ENCODE measurements at regions not wholly inside any gene's neighbourhood (a gene's known extent, or its start where the extent isn't known, plus 50 kb on each side); places are given as distances from the start of the nearest gene placed in this dataset.
"Not testable (repeated sequence)": the region's sequence is repeated elsewhere in the genome, so short reads cannot be mapped to it uniquely, and the experiment has no call there.

DNA sequence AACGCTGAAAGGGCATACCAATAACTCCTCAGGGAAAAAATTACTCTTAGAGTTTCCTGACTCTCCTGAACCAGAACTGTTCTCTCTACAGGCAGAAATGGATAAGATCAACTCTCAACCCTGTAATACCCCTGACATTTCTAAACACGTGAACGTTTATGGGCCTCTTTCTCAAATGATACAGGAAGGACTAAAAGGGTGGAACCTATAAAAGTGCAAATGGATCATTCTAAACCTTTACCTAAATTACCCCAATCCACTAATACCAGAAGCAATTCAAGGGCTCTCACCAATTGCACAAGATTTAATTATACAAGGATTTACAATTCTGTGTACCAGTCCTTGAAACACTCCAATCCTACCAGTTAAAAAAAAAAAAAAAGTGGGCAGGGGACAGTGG is 98.0 kb upstream of the FAM174B start:
- DNase-seq (ENCODE audit: low read depth), result no peak

DNA sequence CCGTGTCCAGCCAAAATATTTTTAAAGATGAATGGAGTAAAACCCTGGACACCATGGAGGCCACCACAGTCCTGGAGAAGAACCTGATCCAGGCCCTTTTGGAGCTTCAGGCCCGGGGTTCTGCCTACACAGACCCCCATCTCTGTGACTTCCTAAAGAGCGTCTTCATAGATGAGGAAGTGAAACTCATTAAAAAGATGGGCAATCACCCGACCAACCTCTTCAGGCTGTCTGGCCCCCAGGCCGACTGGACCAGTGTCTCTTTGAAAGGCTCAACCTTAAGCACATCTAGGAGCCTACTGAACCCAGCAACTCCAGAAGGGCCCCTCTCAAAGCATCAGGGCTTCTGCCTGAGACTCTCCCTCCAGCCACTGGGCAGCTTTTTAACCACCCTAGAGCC is 107.9 kb upstream of the FAM174B start:
- DNase-seq (ENCODE audit: low read depth), result no peak

GRCh38 chr15:92768131-92768530 is 112.6 kb upstream of the FAM174B start:
- DNase-seq (ENCODE audit: low read depth), result not testable (repeated sequence)

- DNase-seq (ENCODE audit: low read depth), result no peak
These were observed 115.1 kb upstream of the FAM174B start for GRCh38 chr15:92770641-92771040.

DNA sequence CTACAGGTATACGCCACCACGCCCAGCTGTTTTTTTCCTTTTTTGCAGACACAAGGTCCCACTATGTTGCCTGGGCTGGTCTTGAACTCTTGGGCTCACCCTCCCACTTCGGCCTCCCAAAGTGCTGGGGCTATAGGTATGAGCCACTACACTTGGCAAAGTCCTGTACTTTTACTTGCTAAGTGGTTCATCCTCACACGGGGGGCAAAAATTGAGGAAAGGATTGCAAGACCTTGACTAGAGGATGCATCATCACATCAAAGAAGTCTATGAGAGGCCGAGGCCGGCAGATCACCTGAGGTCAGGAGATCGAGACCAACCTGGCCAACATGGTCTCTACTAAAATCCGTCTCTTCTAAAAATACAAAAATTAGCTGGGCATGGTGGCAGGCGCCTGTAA is 116.5 kb upstream of the FAM174B start:
- DNase-seq (ENCODE audit: low read depth), result no peak

- no peak for DNase-seq (ENCODE audit: low read depth)
These were observed 117.2 kb upstream of the FAM174B start for GRCh38 chr15:92772626-92773244.

GRCh38 chr15:92773340-92773739 is 117.8 kb upstream of the FAM174B start:
- no peak for DNase-seq (ENCODE audit: low read depth)

- no peak for DNase-seq (ENCODE audit: low read depth)
These were observed 120.2 kb upstream of the CHD2 start for GRCh38 chr15:92779874-92780273.

- no peak for DNase-seq (ENCODE audit: low read depth)
These were observed 119.3 kb upstream of the CHD2 start for GRCh38 chr15:92780843-92781242.

DNA sequence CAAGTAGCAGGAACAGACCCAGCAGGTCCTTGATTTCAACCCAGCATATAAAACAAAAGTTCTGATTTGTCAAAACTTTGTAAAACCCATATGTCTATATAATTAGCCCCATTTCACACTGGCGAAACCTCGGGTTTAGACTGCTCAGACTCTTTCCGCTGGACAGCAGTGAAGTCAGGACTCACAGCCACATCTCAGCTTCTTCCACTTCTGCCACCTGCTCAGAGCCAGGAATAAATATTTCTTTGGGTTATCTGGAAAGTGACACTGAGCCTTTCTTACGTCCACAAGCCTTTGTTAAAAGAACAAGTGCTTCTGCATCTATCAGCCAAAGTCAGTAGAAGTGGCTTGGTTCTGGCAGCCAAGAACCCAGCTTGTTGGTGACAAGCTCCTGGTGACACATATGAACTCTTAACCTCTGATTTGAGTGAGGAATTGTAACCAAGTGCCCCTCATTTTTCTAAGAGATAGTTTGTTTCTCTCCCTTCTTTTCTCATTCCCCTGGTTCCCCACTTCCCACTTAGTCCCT is 118.1 kb upstream of the CHD2 start:
- DNase-seq (ENCODE audit: low read depth), result no peak

DNA sequence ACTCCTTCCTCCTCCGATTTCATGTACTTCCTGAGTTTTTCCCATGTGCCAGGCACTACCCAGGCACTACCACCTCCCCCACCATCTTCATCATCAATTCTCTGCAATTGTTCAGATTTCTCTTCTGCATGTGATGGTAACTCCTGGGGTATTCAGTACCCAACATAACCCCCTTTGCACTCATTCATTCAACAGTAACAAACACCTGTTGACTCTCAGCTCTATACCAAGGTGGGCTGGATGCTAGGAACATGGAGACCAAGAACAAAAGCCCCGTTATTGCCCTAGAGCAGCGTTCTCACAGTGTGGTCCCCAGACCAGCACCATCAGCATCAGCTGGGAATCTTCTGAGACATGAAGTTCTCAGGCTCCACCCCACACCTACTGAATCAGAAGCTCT is 113.0 kb upstream of the CHD2 start:
- DNase-seq (ENCODE audit: low read depth), result no peak

DNA sequence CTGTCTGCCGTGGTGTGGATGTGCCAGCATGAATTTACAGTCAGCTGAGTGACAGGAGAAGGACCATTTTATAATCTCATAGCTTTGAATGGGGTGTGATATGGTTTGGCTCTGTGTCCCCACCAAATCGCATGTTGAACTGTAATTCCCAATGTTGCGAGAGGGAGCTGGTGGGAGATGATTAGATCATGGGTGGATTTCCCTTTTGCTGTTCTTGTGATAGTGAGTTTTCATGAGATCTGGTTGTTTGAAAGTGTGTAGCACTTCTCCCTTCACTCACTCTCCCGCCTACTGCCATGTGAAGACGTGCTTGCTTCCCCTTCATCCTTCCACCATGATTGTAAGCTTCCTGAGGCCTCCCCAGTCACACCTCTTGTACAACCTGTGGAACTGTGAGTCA is 111.9 kb upstream of the CHD2 start:
- no peak for DNase-seq (ENCODE audit: low read depth)

- DNase-seq (ENCODE audit: low read depth), result not testable (repeated sequence)
These were observed 111.3 kb upstream of the CHD2 start for GRCh38 chr15:92788793-92789192.

- DNase-seq (ENCODE audit: low read depth), result no peak
These were observed 103.9 kb upstream of the CHD2 start for GRCh38 chr15:92796161-92796611.

GRCh38 chr15:92797168-92798052 is 102.7 kb upstream of the CHD2 start:
- no peak for DNase-seq (ENCODE audit: low read depth)

DNA sequence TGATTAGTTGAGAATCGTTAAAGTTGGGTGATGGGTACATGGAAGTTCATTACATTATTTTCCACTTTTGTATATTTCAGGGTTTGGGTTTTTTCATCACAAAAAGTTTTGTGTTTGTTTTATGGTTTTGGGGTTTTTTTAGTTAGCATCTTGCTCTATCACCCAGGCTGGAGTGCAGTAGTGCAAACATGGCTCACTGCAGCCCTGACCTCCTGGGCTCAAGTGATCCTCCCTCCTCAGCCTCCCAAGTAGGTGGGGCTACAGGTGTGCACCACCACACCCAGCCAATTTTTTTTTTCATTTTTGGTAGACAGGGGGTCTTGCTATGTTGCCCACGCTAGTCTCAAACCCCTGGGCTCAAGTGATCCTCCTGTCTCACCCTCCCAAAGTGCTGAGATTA is 100.1 kb upstream of the CHD2 start:
- DNase-seq (ENCODE audit: low read depth), result no peak

DNA sequence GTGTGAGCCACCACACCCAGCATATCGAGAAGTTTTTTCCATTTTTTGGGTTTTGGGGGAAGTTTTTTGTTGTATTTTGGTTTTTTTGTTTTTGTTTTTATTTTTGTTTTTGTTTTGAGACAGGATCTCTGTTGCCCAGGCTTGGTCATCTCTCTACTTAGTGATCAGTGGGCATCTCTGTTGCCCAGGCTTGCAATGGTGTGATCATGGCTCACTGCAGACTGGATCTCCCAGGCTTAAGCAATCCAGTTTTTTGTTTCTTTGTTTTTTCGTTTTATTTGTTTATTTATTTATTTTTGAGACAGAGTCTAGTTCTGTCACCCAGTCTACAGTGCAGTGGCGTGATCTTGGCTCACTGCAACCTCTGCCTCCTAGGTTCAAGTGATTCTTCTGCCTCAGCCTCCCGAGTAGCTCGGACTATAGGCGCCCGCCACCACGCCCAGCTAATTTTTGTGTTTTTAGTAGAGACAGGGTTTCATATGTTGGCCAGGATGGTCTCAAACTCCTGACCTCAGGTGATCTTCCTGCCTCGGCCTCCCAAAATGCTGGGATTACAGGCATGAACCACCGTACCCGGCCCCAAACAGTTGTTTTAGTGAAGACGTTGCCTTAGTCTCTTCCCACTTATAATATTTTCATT is 99.6 kb upstream of the CHD2 start:
- not testable (repeated sequence) for DNase-seq (ENCODE audit: low read depth)

DNA sequence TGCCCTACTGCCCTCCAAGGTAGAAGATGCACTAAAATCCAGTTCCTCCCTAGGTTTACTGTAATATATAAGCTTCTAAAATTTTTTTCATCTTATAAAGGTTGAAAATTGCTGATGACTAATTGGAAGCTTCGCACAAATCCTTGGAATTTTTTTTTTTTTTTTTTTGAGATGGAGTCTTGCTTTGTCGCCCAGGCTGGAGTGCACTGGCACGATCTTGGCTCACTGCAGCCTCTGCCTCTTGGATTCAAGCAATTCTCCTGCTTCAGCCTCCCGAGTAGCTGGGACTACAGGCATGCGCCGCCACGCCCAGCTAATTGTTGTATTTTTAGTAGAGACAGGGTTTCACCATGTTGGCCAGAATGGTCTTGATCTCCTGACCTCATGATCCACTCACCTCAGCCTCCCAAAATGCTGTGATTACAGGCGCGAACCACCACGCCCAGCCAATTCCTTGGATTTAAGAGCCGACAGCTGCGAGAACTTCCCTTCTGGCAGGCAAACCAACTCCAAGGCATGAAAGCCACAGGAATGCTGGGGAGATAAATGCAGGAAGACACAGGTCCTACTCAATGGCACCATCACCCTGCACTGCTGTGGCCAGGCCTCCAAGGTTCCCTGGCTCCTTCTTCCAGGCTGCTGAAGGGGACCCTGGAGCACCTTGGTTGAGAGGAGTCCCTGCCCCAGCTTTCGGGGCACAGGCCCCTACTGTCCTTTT is 98.9 kb upstream of the CHD2 start:
- DNase-seq (ENCODE audit: low read depth), result peak; percentile 87

- DNase-seq (ENCODE audit: low read depth), result peak; percentile 94
These were observed 98.2 kb upstream of the CHD2 start for GRCh38 chr15:92801774-92802464.

- no peak for DNase-seq (ENCODE audit: low read depth)
These were observed 96.6 kb upstream of the CHD2 start for GRCh38 chr15:92803536-92803851.

- DNase-seq (ENCODE audit: low read depth), result peak; percentile 100
These were observed 96.1 kb upstream of the CHD2 start for GRCh38 chr15:92803852-92804609.
